ENCODE measurements at regions not wholly inside any gene's neighbourhood (a gene's known extent, or its start where the extent isn't known, plus 50 kb on each side); places are given as distances from the start of the nearest gene placed in this dataset.

GRCh38 chr9:107999890-108000289 is 510.3 kb upstream of the KLF4 start:
- no peak for DNase-seq (ENCODE audit: low read depth, low spot score)
- no peak for TF ChIP-seq CTCF (IDR thresholded peaks at IDR 0.05; ENCODE audit: insufficient read depth, low read length, missing control alignments)
- H3K4me3 ChIP-seq (ENCODE audit: low read depth, low read length), result no peak overlapping the region
- CTCF ChIA-PET, result interaction anchor here (1.4 kb wide), 1 partner anchor 15 kb away, joined by 3 read pairs; no protein-coding TSS in a partner anchor
- POLR2A ChIA-PET, result no interaction called here

GRCh38 chr9:107999011-107999410 is 509.4 kb upstream of the KLF4 start:
- H3K4me3 ChIP-seq (ENCODE audit: low read depth, low read length), result no peak overlapping the region
- no peak for TF ChIP-seq CTCF (IDR thresholded peaks at IDR 0.05; ENCODE audit: insufficient read depth, low read length, missing control alignments)
- ChIA-PET POLR2A (no interaction called here), CTCF (no interaction called here)
- DNase-seq (ENCODE audit: low read depth, low spot score), result no peak

GRCh38 chr9:107994648-107995047 is 505.1 kb upstream of the KLF4 start:
- no peak for DNase-seq (ENCODE audit: low read depth, low spot score)
- POLR2A ChIA-PET, result no interaction called here
- no peak overlapping the region for H3K4me3 ChIP-seq (ENCODE audit: low read depth, low read length)
- TF ChIP-seq CTCF (IDR thresholded peaks at IDR 0.05; ENCODE audit: insufficient read depth, low read length, missing control alignments), result no peak
- CTCF ChIA-PET, result no interaction called here

GRCh38 chr9:107992271-107992670 is 502.7 kb upstream of the KLF4 start:
- no peak for TF ChIP-seq CTCF (IDR thresholded peaks at IDR 0.05; ENCODE audit: insufficient read depth, low read length, missing control alignments)
- CTCF ChIA-PET, result no interaction called here
- H3K4me3 ChIP-seq (ENCODE audit: low read depth, low read length), result no peak overlapping the region
- POLR2A ChIA-PET, result no interaction called here
- no peak for DNase-seq (ENCODE audit: low read depth, low spot score)

- no peak for TF ChIP-seq CTCF (IDR thresholded peaks at IDR 0.05; ENCODE audit: insufficient read depth, low read length, missing control alignments)
Measured at GRCh38 chr9:107991581-107991980, 502.0 kb upstream of the KLF4 start.

GRCh38 chr9:107989544-107989943 is 500.0 kb upstream of the KLF4 start:
- TF ChIP-seq CTCF (IDR thresholded peaks at IDR 0.05; ENCODE audit: insufficient read depth, low read length, missing control alignments), result no peak
- ChIA-PET POLR2A (no interaction called here), CTCF (no interaction called here)
- no peak overlapping the region for H3K4me3 ChIP-seq (ENCODE audit: low read depth, low read length)
- DNase-seq (ENCODE audit: low read depth, low spot score), result peak; percentile 10

More at GRCh38 chr9:107991581-107991980, 502.0 kb upstream of the KLF4 start:
- no peak for DNase-seq (ENCODE audit: low read depth, low spot score)
- ChIA-PET CTCF (no interaction called here), POLR2A (no interaction called here)
- no peak overlapping the region for H3K4me3 ChIP-seq (ENCODE audit: low read depth, low read length)
